ENCODE measurements at regions not wholly inside any gene's neighbourhood (a gene's known extent, or its start where the extent isn't known, plus 50 kb on each side); places are given as distances from the start of the nearest gene placed in this dataset.

- no peaks in the 10 kb centered on the region for H3K9me3 Mint-ChIP-seq
- H3K4me3 Mint-ChIP-seq, result no peak overlapping the region
- H3K4me1 Mint-ChIP-seq, result no peaks in the 10 kb centered on the region
- no peaks in the 10 kb centered on the region for H3K36me3 Mint-ChIP-seq
- DNase-seq, result no peak
- no peaks in the 10 kb centered on the region for H3K27me3 Mint-ChIP-seq
- no peak overlapping the region for H3K27ac Mint-ChIP-seq
These were observed 326.7 kb downstream of the PLK2 start for GRCh38 chr5:58133216-58133615.

DNA sequence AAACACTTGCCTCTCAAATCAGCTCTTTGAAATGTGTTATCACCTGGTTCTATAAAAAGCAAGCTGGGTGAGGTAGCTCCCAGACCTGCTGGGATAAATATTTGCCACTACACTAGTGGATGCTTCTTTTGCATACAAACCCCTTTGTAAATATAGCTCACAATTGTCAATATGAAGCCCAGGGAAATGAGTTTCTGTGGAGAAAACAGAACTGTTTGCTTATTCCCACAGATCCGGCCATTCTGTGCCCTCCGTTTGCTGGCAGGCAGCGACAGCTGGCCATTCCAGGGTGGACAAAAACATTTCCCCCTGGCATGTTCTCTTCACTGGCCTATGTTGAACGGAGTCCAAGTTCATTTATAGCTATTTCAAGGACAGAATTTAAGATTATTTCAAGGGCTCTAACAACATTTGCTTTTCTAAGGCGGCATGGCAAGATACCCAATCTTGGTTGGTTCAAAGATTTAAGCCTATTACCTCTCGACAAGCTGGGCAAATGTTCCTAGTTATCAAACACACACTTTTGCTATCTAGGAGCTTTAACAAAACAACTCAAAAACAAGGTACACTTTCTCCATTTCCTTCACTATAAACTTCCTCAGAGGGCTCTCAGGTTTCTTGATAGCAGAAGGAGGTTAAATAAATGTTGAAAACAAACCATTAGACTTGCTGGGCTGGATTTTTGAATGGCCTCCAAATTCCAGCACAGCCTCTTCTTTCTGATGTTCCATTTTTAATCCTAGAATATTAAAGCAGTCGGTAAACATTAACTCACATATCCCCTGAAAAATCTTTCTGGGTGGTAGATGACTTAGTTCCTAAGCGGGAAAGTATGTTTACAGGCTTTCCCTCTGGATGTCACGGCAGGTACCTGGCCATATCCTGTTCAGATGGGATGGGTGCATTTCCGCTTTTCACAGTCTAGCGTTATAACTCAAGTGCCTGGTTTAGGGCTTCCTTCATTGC lies 332.3 kb downstream of the PLK2 start:
- Mint-ChIP-seq H3K4me1 (no peaks in the 10 kb centered on the region), H3K9me3 (no peaks in the 10 kb centered on the region)

DNA sequence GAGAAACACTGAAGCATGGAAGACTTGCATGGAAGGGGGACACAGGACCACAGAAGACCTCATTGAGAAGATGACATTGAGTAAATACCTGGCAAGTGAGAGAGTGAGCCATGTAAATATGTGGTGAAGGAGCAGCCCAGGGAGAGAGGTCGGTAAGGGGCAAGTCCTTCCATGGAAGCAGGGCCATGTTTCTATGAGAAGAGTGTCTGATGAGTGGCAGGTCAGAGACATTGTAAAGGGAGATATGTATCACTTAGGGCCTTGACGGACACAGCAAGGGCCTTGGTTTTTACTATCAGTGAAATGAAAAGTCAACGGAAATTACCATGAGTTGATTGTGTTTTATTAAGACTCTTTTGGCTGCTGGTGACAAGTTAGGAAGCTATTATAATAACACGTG lies 336.4 kb downstream of the PLK2 start:
- H3K27ac Mint-ChIP-seq, result no peak overlapping the region
- H3K4me3 Mint-ChIP-seq, result no peak overlapping the region
- H3K27me3 Mint-ChIP-seq, result no peaks in the 10 kb centered on the region
- no peak for DNase-seq
- no peaks in the 10 kb centered on the region for H3K9me3 Mint-ChIP-seq
- H3K36me3 Mint-ChIP-seq, result no peaks in the 10 kb centered on the region
- no peaks in the 10 kb centered on the region for H3K4me1 Mint-ChIP-seq

More for the DNA sequence above, 332.3 kb downstream of the PLK2 start:
- Mint-ChIP-seq H3K36me3 (no peaks in the 10 kb centered on the region), H3K27ac (no peak overlapping the region), H3K4me3 (no peak overlapping the region), H3K27me3 (no peaks in the 10 kb centered on the region)
- no peak for DNase-seq

- H3K27ac Mint-ChIP-seq, result no peak overlapping the region
- no peaks in the 10 kb centered on the region for H3K9me3 Mint-ChIP-seq
- no peaks in the 10 kb centered on the region for H3K4me1 Mint-ChIP-seq
- DNase-seq, result no peak
- peaks cover 5% of the 10 kb centered on the region for H3K27me3 Mint-ChIP-seq
- H3K4me3 Mint-ChIP-seq, result no peak overlapping the region
- H3K36me3 Mint-ChIP-seq, result no peaks in the 10 kb centered on the region
These were observed 337.0 kb downstream of the PLK2 start for GRCh38 chr5:58122848-58123392.

DNA sequence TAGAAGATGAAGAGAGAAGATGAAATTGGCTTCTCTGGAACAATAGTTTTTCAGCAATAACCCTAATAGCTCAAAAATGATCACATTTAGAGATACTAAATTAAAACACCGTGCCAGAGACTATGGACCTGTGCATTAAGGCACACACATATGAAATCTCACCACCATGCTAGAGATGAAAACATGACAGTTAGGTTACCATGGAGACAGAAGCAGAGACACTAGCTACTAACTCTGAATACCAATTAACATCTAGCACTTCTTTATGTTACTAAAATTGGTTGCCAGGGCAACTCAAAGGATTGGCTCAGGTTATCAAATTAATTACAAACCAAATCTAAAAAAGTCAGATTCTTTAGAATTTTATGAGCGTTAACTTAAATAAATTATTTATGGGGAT lies 337.7 kb downstream of the PLK2 start:
- no peak overlapping the region for H3K27ac Mint-ChIP-seq
- no peaks in the 10 kb centered on the region for H3K4me1 Mint-ChIP-seq
- H3K27me3 Mint-ChIP-seq, result peaks cover 7% of the 10 kb centered on the region
- DNase-seq, result no peak
- no peaks in the 10 kb centered on the region for H3K9me3 Mint-ChIP-seq
- no peak overlapping the region for H3K4me3 Mint-ChIP-seq
- no peaks in the 10 kb centered on the region for H3K36me3 Mint-ChIP-seq

GRCh38 chr5:58121391-58121790 lies 338.5 kb downstream of the PLK2 start:
- H3K27ac Mint-ChIP-seq, result no peak overlapping the region
- no peaks in the 10 kb centered on the region for H3K4me1 Mint-ChIP-seq
- DNase-seq, result no peak
- H3K4me3 Mint-ChIP-seq, result no peak overlapping the region
- peaks cover 7% of the 10 kb centered on the region for H3K27me3 Mint-ChIP-seq
- no peaks in the 10 kb centered on the region for H3K36me3 Mint-ChIP-seq
- H3K9me3 Mint-ChIP-seq, result no peaks in the 10 kb centered on the region

DNA sequence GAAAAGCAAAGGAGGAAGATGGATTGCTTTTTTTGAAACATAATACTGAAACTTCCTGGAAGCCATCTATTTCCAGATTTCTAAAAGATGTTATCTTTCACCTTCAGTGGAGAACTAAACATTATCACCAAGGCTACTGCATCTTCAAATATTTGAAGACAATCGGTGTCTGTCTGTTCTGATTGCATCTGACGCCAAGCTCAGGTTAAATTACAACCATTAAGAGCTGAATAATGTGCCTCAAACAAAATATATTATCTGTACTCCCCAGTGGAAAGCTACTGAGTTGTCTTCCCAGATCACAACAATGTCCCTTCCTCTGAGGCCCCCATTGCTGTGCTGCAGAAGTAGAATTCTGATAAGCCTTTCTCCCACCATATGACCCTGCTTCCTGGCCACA lies 342.3 kb downstream of the PLK2 start:
- Mint-ChIP-seq H3K4me1 (no peaks in the 10 kb centered on the region), H3K27ac (no peak overlapping the region), H3K9me3 (no peaks in the 10 kb centered on the region), H3K4me3 (no peak overlapping the region), H3K27me3 (peaks cover 7% of the 10 kb centered on the region), H3K36me3 (no peaks in the 10 kb centered on the region)
- DNase-seq, result no peak

- H3K36me3 Mint-ChIP-seq, result no peaks in the 10 kb centered on the region
- no peak overlapping the region for H3K27ac Mint-ChIP-seq
- no peak for DNase-seq
- H3K4me3 Mint-ChIP-seq, result no peak overlapping the region
- H3K27me3 Mint-ChIP-seq, result peaks cover 7% of the 10 kb centered on the region
- no peaks in the 10 kb centered on the region for H3K4me1 Mint-ChIP-seq
- H3K9me3 Mint-ChIP-seq, result no peaks in the 10 kb centered on the region
These were observed 343.5 kb downstream of the PLK2 start for GRCh38 chr5:58116346-58116745.

DNA sequence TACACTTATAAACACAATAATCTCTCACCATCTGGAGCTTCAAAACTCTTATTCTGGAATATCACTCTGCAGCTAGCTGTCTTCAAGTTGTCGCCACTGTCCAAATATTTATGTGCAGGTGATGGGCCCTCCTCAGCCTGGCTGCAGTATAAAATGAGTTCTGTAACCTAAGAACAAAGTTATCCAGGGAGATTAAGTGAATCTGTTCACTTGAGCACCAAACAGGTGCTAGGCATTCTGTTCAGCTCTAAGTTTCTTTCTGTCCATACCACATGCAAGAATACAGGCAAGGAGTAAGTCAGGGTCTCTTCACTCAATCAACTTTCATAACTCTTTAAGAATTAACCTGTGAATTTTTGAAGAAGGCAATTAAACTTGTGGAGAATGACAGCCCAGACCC lies 344.1 kb downstream of the PLK2 start:
- H3K9me3 Mint-ChIP-seq, result no peaks in the 10 kb centered on the region
- H3K36me3 Mint-ChIP-seq, result no peaks in the 10 kb centered on the region
- no peaks in the 10 kb centered on the region for H3K4me1 Mint-ChIP-seq
- H3K27me3 Mint-ChIP-seq, result peaks cover 7% of the 10 kb centered on the region
- DNase-seq, result no peak
- H3K4me3 Mint-ChIP-seq, result no peak overlapping the region
- H3K27ac Mint-ChIP-seq, result no peak overlapping the region

DNA sequence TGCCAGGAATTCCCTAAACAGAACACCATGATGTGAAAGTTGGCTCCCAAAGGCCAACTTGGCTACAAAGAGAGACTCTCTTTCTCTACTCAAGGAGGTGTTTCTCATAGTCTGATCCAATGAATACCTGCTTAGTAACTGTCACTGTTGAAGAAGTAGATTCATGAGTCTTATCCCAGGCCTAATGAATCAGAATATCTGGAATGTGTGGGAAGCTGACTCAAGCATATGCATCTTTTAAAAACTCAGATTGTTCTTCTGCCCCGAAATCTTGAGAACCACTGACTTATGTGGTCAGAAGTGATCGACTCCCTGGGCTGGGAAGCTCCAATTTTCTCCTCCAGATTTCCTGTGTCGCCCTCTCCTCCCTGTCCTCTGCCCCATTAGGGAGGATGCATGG lies 345.6 kb downstream of the PLK2 start:
- no peaks in the 10 kb centered on the region for H3K9me3 Mint-ChIP-seq
- peaks cover 11% of the 10 kb centered on the region for H3K27me3 Mint-ChIP-seq
- no peak for DNase-seq
- no peaks in the 10 kb centered on the region for H3K4me1 Mint-ChIP-seq
- H3K27ac Mint-ChIP-seq, result no peak overlapping the region
- no peaks in the 10 kb centered on the region for H3K36me3 Mint-ChIP-seq
- H3K4me3 Mint-ChIP-seq, result no peak overlapping the region

GRCh38 chr5:58113172-58113571 lies 346.7 kb downstream of the PLK2 start:
- Mint-ChIP-seq H3K4me1 (no peaks in the 10 kb centered on the region), H3K36me3 (no peaks in the 10 kb centered on the region), H3K27ac (no peak overlapping the region), H3K27me3 (peaks cover 9% of the 10 kb centered on the region), H3K4me3 (no peak overlapping the region), H3K9me3 (no peaks in the 10 kb centered on the region)
- DNase-seq, result no peak

- no peak overlapping the region for H3K4me3 Mint-ChIP-seq
- H3K9me3 Mint-ChIP-seq, result no peaks in the 10 kb centered on the region
- no peaks in the 10 kb centered on the region for H3K4me1 Mint-ChIP-seq
- no peak overlapping the region for H3K27ac Mint-ChIP-seq
- DNase-seq, result no peak
- peaks cover 7% of the 10 kb centered on the region for H3K27me3 Mint-ChIP-seq
- no peaks in the 10 kb centered on the region for H3K36me3 Mint-ChIP-seq
These were observed 351.4 kb downstream of the PLK2 start for GRCh38 chr5:58108511-58108910.

DNA sequence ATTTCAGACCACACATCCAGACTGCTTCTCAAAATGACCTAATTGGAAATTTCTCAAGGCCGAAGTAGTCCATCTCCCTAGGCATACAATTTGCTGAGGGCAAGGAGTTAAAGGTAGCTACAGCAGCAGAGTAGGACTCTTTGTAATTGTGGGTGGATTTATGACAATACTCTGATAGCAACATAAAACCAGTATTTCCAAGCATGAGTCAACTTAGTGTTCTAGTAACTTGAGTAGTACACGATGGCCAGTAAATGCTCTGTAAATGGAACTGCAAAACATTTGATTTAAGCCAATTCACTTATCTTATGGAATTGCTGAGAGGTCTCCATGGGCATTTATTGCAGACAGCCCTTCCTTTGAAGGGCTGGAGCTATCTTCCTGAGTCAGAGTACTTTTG lies 352.2 kb downstream of the PLK2 start:
- H3K27ac Mint-ChIP-seq, result no peak overlapping the region
- H3K27me3 Mint-ChIP-seq, result peaks cover 11% of the 10 kb centered on the region
- no peak for DNase-seq
- H3K4me3 Mint-ChIP-seq, result no peak overlapping the region
- no peaks in the 10 kb centered on the region for H3K9me3 Mint-ChIP-seq
- no peaks in the 10 kb centered on the region for H3K4me1 Mint-ChIP-seq
- H3K36me3 Mint-ChIP-seq, result no peaks in the 10 kb centered on the region

GRCh38 chr5:58106754-58107410 lies 353.0 kb downstream of the PLK2 start:
- H3K36me3 Mint-ChIP-seq, result no peaks in the 10 kb centered on the region
- no peak for DNase-seq
- H3K9me3 Mint-ChIP-seq, result no peaks in the 10 kb centered on the region
- H3K4me1 Mint-ChIP-seq, result no peaks in the 10 kb centered on the region
- H3K27ac Mint-ChIP-seq, result no peak overlapping the region
- no peak overlapping the region for H3K4me3 Mint-ChIP-seq
- H3K27me3 Mint-ChIP-seq, result peaks cover 12% of the 10 kb centered on the region

GRCh38 chr5:58105836-58106235 lies 354.1 kb downstream of the PLK2 start:
- Mint-ChIP-seq H3K4me3 (no peak overlapping the region), H3K36me3 (no peaks in the 10 kb centered on the region), H3K4me1 (no peaks in the 10 kb centered on the region), H3K27me3 (peaks cover 12% of the 10 kb centered on the region), H3K9me3 (no peaks in the 10 kb centered on the region), H3K27ac (no peak overlapping the region)
- no peak for DNase-seq
